Left ventricle myocardium inferior (tissue), 1 donor: ENCODE measurements at regions not wholly inside any gene's neighbourhood (a gene's known extent, or its start where the extent isn't known, plus 50 kb on each side); places are given as distances from the start of the nearest gene placed in this dataset.

Experiments used
- DNase-seq: peaks from one replicate; pipeline ENCODE4 v3.0.0-alpha.2; 2020
- H3K27ac ChIP-seq: fragments of 200-600 bp; replicated peaks from 2 replicates; pipeline ENCODE4 v1.8.0; 2021
- H3K27me3 ChIP-seq: fragments of 200-600 bp; 2 replicates; pipeline ENCODE4 v1.8.0; 2021; ENCODE audit warnings: low read depth
- H3K36me3 ChIP-seq: fragments of 200-600 bp; 2 replicates; pipeline ENCODE4 v1.8.0; 2021
- H3K4me1 ChIP-seq: fragments of 200-600 bp; 2 replicates; pipeline ENCODE4 v1.8.0; 2021
- H3K4me3 ChIP-seq: fragments of 200-600 bp; 2 replicates; pipeline ENCODE4 v1.8.0; 2021; ENCODE audit warnings: mild to moderate bottlenecking, moderate library complexity
- H3K9me3 ChIP-seq: fragments of 200-600 bp; replicated peaks from 2 replicates; pipeline ENCODE4 v1.8.0; 2021
- CTCF ChIP-seq: fragments of 200-600 bp; IDR thresholded peaks from 2 replicates; pipeline ENCODE4 v1.8.0; 2021; ENCODE audit warnings: antibody characterized with exemption, mild to moderate bottlenecking, borderline replicate concordance
- intact Hi-C: fragments of 100-400 bp; cut with micrococcal nuclease; formaldehyde crosslinking; loops from one replicate; pipeline ENCODE4 v1.11.0; 2022
- donor health status: DM: no; HTN: yes; CAD: no; lungs with severe emphysema.

- Histone ChIP-seq H3K4me3 (no peak overlapping the region), H3K27ac (peak overlapping the region; percentile 58), H3K27me3 (no peaks in the 10 kb centered on the region), H3K9me3 (no peaks in the 10 kb centered on the region), H3K36me3 (no peaks in the 10 kb centered on the region), H3K4me1 (peaks cover 48% of the 10 kb centered on the region)
- no peak for TF ChIP-seq CTCF
- no peak for DNase-seq
- intact Hi-C loops, result no loop called here
These were observed 216.1 kb upstream of the SGK1 start for GRCh38 chr6:134533991-134534390.

GRCh38 chr6:134532694-134533624, 215.0 kb upstream of the SGK1 start:
- Histone ChIP-seq H3K27ac (peak overlapping the region; percentile 58), H3K36me3 (no peaks in the 10 kb centered on the region), H3K27me3 (no peaks in the 10 kb centered on the region), H3K9me3 (no peaks in the 10 kb centered on the region), H3K4me3 (no peak overlapping the region), H3K4me1 (peaks cover 48% of the 10 kb centered on the region)
- no peak for DNase-seq
- no peak for TF ChIP-seq CTCF
- intact Hi-C loops, result no loop called here

- H3K27me3 ChIP-seq, result no peaks in the 10 kb centered on the region
- intact Hi-C loops, result no loop called here
These were observed 213.7 kb upstream of the SGK1 start for GRCh38 chr6:134531611-134532010.

GRCh38 chr6:134531188-134531551, 213.3 kb upstream of the SGK1 start:
- Histone ChIP-seq H3K4me1 (peaks cover 58% of the 10 kb centered on the region), H3K4me3 (no peak overlapping the region), H3K36me3 (no peaks in the 10 kb centered on the region), H3K27me3 (no peaks in the 10 kb centered on the region), H3K27ac (peak overlapping the region; percentile 80), H3K9me3 (no peaks in the 10 kb centered on the region)
- intact Hi-C loops, result no loop called here
- no peak for TF ChIP-seq CTCF
- no peak for DNase-seq

More at GRCh38 chr6:134531611-134532010, 213.7 kb upstream of the SGK1 start:
- no peaks in the 10 kb centered on the region for H3K36me3 ChIP-seq
- no peak for DNase-seq
- TF ChIP-seq CTCF, result no peak
- H3K4me3 ChIP-seq, result no peak overlapping the region
- no peaks in the 10 kb centered on the region for H3K9me3 ChIP-seq
- peak overlapping the region; percentile 80 for H3K27ac ChIP-seq
- H3K4me1 ChIP-seq, result peaks cover 57% of the 10 kb centered on the region

GRCh38 chr6:134529921-134530320, 212.0 kb upstream of the SGK1 start:
- Histone ChIP-seq H3K4me1 (peaks cover 64% of the 10 kb centered on the region), H3K36me3 (no peaks in the 10 kb centered on the region), H3K9me3 (no peaks in the 10 kb centered on the region), H3K27ac (no peak overlapping the region), H3K4me3 (no peak overlapping the region), H3K27me3 (no peaks in the 10 kb centered on the region)
- TF ChIP-seq CTCF, result no peak
- no peak for DNase-seq
- intact Hi-C loops, result no loop called here
